HUES48 (cell line): ENCODE measurements at regions not wholly inside any gene's neighbourhood (a gene's known extent, or its start where the extent isn't known, plus 50 kb on each side); places are given as distances from the start of the nearest gene placed in this dataset.
"Not testable (repeated sequence)": the region's sequence is repeated elsewhere in the genome, so short reads cannot be mapped to it uniquely, and the experiment has no call there.

ENCODE experiments used
- H3K27ac ChIP-seq: one replicate; pipeline ENCODE4 v1.7.0; 2013; ENCODE audit warnings: low read depth, low read length, inconsistent platforms
- H3K27me3 ChIP-seq: 2 replicates; pipeline ENCODE4 v1.6.1; 2013; ENCODE audit warnings: mild to moderate bottlenecking, low read length; ENCODE audit not compliant: control insufficient read depth, insufficient read depth
- H3K36me3 ChIP-seq: 2 replicates; pipeline ENCODE4 v1.6.1; 2013; ENCODE audit warnings: low read length; ENCODE audit not compliant: control insufficient read depth, insufficient read depth
- H3K4me1 ChIP-seq: 2 replicates; pipeline ENCODE4 v1.6.1; 2013; ENCODE audit warnings: mild to moderate bottlenecking, low read length; ENCODE audit not compliant: control insufficient read depth, insufficient read depth
- H3K4me3 ChIP-seq: 2 replicates; pipeline ENCODE4 v1.5.1; 2013; ENCODE audit warnings: mild to moderate bottlenecking, low read depth, low read length
- H3K9ac ChIP-seq: 2 replicates; pipeline ENCODE4 v1.6.1; 2013; ENCODE audit warnings: mild to moderate bottlenecking, low read depth, low read length, moderate library complexity
- H3K9me3 ChIP-seq: 2 replicates; pipeline ENCODE4 v1.6.1; 2013; ENCODE audit warnings: low read length; ENCODE audit not compliant: control insufficient read depth, insufficient read depth

DNA sequence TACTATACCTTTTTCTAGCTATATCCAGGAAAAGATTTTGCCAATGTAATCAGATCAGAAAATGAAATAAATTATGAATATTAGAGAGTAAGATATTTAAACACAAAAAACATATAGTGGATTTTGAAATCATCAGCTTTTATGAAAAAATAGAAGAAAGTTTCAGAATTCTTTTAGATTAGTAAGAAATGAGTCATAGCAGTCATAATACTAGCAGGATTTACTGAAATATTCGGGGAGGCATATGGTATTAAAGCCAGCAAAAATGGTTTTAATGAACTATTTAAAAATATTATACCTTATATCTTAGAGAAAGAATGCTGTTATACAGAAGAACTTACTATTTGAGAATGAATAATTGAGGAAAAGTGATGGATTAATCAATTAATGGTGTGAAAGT lies 303.6 kb upstream of the NUDT12 start:
- no peaks in the 10 kb centered on the region for H3K9me3 ChIP-seq
- H3K9ac ChIP-seq: no peak overlapping the region
- no peaks in the 10 kb centered on the region for H3K4me1 ChIP-seq
- H3K36me3 ChIP-seq: no peaks in the 10 kb centered on the region
- no peak overlapping the region for H3K27ac ChIP-seq
- H3K4me3 ChIP-seq: no peak overlapping the region
- no peaks in the 10 kb centered on the region for H3K27me3 ChIP-seq

DNA sequence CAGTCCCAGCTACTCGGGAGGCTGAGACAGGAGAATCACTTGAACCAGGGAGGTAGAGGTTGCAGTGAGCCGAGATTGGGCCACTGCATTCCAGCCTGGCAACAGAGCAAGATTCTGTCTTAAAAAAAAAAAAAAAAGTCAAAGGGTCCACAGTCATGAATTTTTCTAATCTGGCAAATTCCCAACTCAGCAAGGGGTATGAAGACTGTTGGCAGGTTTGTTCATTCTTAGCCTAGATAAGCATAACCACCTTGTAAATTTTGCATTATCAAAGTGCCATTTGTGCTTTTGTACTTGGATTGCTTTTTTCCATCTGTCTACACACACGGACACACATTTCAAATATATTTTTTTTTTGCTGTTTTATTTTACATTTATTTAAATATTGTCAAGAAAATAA lies 299.8 kb upstream of the NUDT12 start:
- Histone ChIP-seq H3K9me3 (no peaks in the 10 kb centered on the region), H3K4me3 (no peak overlapping the region), H3K27ac (no peak overlapping the region), H3K36me3 (no peaks in the 10 kb centered on the region), H3K27me3 (no peaks in the 10 kb centered on the region), H3K4me1 (no peaks in the 10 kb centered on the region), H3K9ac (no peak overlapping the region)

DNA sequence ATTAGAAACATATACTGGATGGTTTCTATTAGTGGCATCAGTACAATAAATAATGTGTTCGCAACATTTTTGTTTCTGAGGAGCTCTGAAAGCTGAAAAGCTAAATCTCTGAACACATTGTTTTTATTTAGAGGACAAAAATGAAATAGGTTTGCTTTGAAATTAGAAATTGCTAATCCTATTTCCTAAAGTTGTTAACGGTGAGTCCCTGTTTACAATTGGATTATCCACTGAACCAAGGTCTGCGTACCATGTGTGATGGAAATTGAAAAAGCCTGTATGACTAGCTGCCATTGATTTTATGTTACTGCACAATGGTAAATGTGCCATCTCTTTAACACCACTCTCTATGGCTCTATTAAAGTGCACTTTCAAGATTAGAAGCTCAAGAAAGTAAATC lies 297.7 kb upstream of the NUDT12 start:
- Histone ChIP-seq H3K9me3 (no peaks in the 10 kb centered on the region), H3K36me3 (no peaks in the 10 kb centered on the region), H3K27ac (no peak overlapping the region), H3K27me3 (no peaks in the 10 kb centered on the region), H3K4me1 (no peaks in the 10 kb centered on the region), H3K9ac (no peak overlapping the region), H3K4me3 (no peak overlapping the region)

DNA sequence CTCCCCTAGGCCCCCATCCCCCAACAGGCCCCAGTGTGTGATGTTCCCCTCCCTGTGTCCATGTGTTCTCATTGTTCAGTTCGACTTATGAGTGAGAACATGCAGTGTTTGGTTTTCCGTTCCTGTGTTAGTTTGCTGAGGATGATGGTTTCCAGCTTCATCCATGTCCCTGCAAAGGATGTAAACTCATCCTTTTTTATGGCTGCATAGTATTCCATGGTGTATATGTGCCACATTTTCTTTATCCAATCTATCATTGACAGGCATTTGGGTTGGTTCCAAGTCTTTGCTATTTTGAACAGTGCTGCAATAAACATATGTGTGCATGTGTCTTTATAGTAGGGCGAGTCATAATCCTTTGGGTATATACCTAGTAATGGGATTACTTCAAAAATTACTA lies 295.8 kb upstream of the NUDT12 start:
- not testable (repeated sequence) for H3K9ac ChIP-seq, H3K9me3 ChIP-seq, H3K27me3 ChIP-seq, H3K4me3 ChIP-seq, H3K27ac ChIP-seq, H3K4me1 ChIP-seq, H3K36me3 ChIP-seq

DNA sequence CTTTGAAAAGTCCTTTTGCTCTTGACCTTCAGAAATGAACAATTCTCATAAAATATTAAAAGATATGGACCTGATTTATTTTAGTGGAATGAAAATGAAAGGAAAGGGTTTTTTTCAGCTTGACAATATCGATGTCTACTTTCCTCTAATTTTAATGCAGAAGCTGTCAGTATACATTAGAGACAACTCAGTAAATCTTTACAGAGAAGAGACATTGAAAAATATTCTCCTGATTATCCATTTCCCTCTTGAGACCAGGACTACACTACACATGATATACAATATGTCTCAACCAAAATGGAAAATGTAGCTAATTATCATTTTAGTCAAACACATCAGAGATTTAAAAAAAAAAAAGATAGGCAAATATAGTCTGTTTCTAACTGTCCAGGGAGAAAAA lies 288.5 kb upstream of the NUDT12 start:
- Histone ChIP-seq H3K27ac (no peak overlapping the region), H3K36me3 (no peaks in the 10 kb centered on the region), H3K4me3 (no peak overlapping the region), H3K27me3 (no peaks in the 10 kb centered on the region), H3K4me1 (no peaks in the 10 kb centered on the region), H3K9me3 (no peaks in the 10 kb centered on the region), H3K9ac (no peak overlapping the region)

DNA sequence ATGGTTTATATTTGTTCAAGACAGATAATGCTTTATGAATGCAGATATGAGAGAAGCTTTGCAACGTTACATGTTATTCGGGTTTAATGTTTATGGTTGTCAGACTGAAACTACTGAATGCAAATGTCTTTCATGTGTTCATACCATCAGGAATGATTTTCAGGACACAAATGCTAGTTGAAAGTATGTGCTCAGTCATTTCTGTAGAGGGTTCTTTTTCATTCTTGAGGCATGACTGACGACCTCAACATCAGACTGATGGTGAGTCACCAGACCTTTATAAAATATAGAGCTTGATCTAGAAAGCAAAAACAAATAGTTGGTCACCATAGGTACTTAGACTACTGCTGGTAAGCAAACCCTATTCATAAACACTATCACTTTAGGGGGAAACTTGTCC lies 287.3 kb upstream of the NUDT12 start:
- Histone ChIP-seq H3K27me3 (no peaks in the 10 kb centered on the region), H3K9ac (no peak overlapping the region), H3K36me3 (no peaks in the 10 kb centered on the region), H3K27ac (no peak overlapping the region), H3K4me3 (no peak overlapping the region), H3K4me1 (no peaks in the 10 kb centered on the region), H3K9me3 (no peaks in the 10 kb centered on the region)

DNA sequence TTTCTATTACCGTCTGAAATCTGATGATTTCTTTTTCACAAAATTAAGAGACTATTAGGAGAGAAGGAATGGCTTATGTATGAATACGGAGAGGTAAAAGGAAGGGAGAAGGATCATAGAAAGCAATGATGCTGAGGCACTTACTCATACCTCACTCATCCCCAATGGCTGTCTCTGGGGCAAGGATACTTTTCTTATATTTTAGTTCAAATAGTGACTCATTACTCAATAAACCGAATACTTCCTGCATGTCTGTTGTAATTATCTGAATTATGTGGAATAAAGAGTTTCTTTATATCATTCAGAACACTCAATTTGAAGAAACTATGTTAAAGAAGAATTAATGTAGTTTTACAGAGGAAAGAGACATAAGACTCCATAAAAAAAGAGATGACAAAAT lies 284.5 kb upstream of the NUDT12 start:
- Histone ChIP-seq H3K27me3 (no peaks in the 10 kb centered on the region), H3K27ac (no peak overlapping the region), H3K4me3 (no peak overlapping the region), H3K9me3 (no peaks in the 10 kb centered on the region), H3K9ac (no peak overlapping the region), H3K4me1 (no peaks in the 10 kb centered on the region), H3K36me3 (no peaks in the 10 kb centered on the region)

DNA sequence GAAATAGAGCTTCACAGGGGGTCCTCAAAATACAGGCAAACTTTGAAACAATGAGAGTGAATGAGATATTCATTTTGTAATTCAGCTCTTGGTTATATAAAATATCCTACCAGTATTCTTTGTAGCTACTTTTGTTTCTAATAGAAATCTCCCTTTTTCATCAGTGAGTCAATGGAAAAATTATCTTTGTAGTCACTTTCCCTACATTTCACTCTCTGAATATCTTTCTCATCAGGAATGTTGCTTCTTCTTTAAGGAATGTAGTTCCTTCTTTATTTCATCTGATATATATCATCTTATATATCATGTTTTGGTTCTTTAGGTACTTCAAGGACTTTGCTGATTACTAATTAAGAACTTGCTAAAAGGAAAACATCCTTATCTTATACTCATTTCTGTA lies 280.3 kb upstream of the NUDT12 start:
- Histone ChIP-seq H3K27ac (no peak overlapping the region), H3K9me3 (no peaks in the 10 kb centered on the region), H3K4me3 (no peak overlapping the region), H3K4me1 (no peaks in the 10 kb centered on the region), H3K27me3 (no peaks in the 10 kb centered on the region), H3K36me3 (no peaks in the 10 kb centered on the region), H3K9ac (no peak overlapping the region)

DNA sequence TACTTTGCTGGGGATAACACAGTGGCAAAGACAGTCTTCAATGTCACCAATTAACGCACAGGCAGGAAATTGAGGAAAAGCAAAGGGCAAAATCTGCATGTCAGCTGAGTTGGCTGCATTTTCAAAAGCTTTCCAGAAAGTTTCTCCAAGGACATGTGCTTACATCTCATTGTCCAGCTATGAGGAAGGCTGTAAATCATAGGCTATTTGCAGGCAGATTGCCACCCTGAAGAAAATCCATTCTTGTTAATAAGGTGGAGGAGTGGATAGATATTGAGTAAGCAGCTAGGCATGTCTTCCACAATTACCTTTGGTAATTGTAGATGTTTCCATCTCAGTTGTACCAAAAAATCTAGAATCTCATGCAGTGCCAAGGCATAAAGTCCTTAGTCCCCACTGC lies 278.0 kb upstream of the NUDT12 start:
- Histone ChIP-seq H3K4me3 (no peak overlapping the region), H3K27me3 (no peaks in the 10 kb centered on the region), H3K9ac (no peak overlapping the region), H3K36me3 (no peaks in the 10 kb centered on the region), H3K9me3 (no peaks in the 10 kb centered on the region), H3K4me1 (no peaks in the 10 kb centered on the region), H3K27ac (no peak overlapping the region)

DNA sequence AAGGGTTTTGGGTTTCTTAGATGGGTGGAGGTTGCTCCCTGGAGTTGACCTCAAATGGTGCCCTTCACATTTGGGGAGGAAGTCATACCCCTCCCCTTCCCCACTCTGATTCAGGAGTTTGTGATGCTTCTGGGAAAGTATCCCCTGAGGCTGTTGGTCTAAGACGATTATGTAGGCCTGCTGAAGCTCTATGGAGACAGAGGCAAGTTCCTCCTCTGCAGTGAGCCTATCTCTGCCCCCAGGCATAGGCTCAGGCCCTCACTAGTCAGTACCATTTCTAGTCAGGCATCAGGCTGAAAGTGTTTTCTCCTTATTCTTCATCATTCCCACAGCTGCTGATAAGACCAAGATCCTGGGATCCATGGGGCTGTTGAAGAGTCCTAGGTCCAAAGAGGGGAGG lies 271.6 kb upstream of the NUDT12 start:
- Histone ChIP-seq H3K4me1 (no peaks in the 10 kb centered on the region), H3K27me3 (no peaks in the 10 kb centered on the region), H3K9ac (no peak overlapping the region), H3K9me3 (no peaks in the 10 kb centered on the region), H3K27ac (no peak overlapping the region), H3K36me3 (no peaks in the 10 kb centered on the region), H3K4me3 (no peak overlapping the region)

DNA sequence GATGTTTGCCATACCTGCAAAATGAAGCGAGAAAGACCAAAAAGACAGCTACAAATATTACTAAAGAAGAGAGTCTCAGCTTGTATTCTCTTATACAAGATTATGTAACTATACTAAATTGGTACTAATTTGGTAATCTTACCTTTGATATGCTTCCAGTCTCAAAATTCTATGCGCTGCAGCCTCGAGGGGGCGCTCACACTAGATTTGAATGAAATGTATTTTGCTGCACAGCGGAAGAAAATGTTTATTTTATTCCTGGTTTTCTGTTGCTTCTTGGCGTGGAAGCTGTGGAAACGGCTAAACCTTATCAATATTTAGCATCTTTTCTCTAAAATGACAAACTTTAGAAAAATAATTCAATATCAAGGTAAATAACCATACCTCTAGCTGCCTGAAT lies 267.0 kb upstream of the NUDT12 start:
- no peaks in the 10 kb centered on the region for H3K36me3 ChIP-seq
- no peaks in the 10 kb centered on the region for H3K4me1 ChIP-seq
- no peaks in the 10 kb centered on the region for H3K9me3 ChIP-seq
- no peak overlapping the region for H3K27ac ChIP-seq
- H3K4me3 ChIP-seq: no peak overlapping the region
- H3K27me3 ChIP-seq: no peaks in the 10 kb centered on the region
- H3K9ac ChIP-seq: no peak overlapping the region

DNA sequence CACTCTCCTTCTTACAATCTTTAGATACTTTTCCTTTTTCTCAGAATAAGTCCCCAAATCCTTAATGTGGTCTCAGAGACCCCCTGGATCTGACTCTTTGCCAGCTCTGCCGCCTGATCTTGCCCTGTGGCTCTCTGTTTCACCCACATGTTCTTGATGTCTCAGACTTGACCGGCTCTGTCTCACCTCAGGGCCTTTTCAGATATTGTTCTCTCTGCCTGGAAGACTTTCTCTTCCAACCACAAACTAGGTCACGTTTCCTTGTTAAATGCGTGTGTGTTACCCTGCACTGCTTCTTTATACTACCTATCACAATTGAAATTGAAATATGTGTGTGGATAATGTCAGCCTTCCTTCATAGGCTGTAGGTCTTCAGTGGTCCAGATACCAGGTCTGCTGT lies 265.4 kb upstream of the NUDT12 start:
- Histone ChIP-seq H3K36me3 (no peaks in the 10 kb centered on the region), H3K4me3 (no peak overlapping the region), H3K9me3 (no peaks in the 10 kb centered on the region), H3K4me1 (no peaks in the 10 kb centered on the region), H3K27ac (no peak overlapping the region), H3K9ac (no peak overlapping the region), H3K27me3 (no peaks in the 10 kb centered on the region)
